Breast epithelium (tissue), 4 donors: ENCODE measurements at regions not wholly inside any gene's neighbourhood (a gene's known extent, or its start where the extent isn't known, plus 50 kb on each side); places are given as distances from the start of the nearest gene placed in this dataset.

Experiments used
- DNase-seq, 2 donors: peaks; one replicate each; pipeline ENCODE4 v3.0.0-alpha.2; 2019; ENCODE audit warnings: low spot score in 2 of 2
- H3K27ac ChIP-seq, 2 donors: fragments of 200-600 bp; sonication (generic) in 1 of 2; one replicate each; pipeline ENCODE4 v1.5.1; 2016 to 2019; ENCODE audit warnings: mild to moderate bottlenecking in 1 of 2
- H3K27me3 ChIP-seq, 2 donors: fragments of 200-600 bp; sonication (generic) in 1 of 2; one replicate each; pipeline versions ENCODE4 v1.5.1 to v1.6.0; 2017 to 2019; ENCODE audit warnings: control low read depth in 1 of 2, mild to moderate bottlenecking in 1 of 2
- H3K36me3 ChIP-seq: fragments of 200-600 bp; one replicate; pipeline ENCODE4 v1.5.1; 2019
- H3K4me1 ChIP-seq, 2 donors: fragments of 200-600 bp; sonication (generic); one replicate each; pipeline ENCODE4 v1.5.1; 2016 to 2019; ENCODE audit warnings: control low read depth in 1 of 2
- H3K4me3 ChIP-seq, 3 donors: fragments of 200-600 bp; sonication (generic); 1 replicate in 2 of 3; 2 replicates in 1 of 3; pipeline ENCODE4 v1.5.1; 2016 to 2019; ENCODE audit warnings: mild to moderate bottlenecking in 3 of 3, moderate library complexity in 2 of 3
- H3K9me3 ChIP-seq, 2 donors: fragments of 200-600 bp; sonication (generic) in 1 of 2; one replicate each; pipeline ENCODE4 v1.5.1; 2016 to 2019; ENCODE audit warnings: control low read depth in 1 of 2
- CTCF ChIP-seq, 3 donors: fragments of 450-650 bp; IDR thresholded peaks; one replicate each; pipeline ENCODE4 v1.5.1; 2016 to 2017; ENCODE audit warnings: antibody characterized with exemption in 3 of 3, mild to moderate bottlenecking in 3 of 3, moderate library complexity in 3 of 3
- POLR2A ChIP-seq: fragments of 450-650 bp; IDR thresholded peaks from one replicate; pipeline ENCODE4 v1.6.1; 2016; ENCODE audit warnings: antibody characterized with exemption, mild to moderate bottlenecking, moderate library complexity
- POLR2AphosphoS5 ChIP-seq, 3 donors: sonication (generic); formaldehyde crosslinking; IDR thresholded peaks; one replicate each; pipeline ENCODE4 v1.6.1; 2017; ENCODE audit warnings: antibody characterized with exemption in 3 of 3
- intact Hi-C: fragments of 100-400 bp; cut with DNase I; formaldehyde crosslinking; loops from one replicate; pipeline ENCODE4 v1.15.1; 2023; ENCODE audit warnings: low total_unique reads

GRCh38 chr5:77877516-77878355 lies 101.6 kb upstream of the TBCA start:
- TF ChIP-seq POLR2AphosphoS5 (IDR thresholded peaks at IDR 0.05) (no peak), POLR2A (no peak)
- no peak overlapping the region for H3K27ac ChIP-seq
- intact Hi-C loops, result no loop called here

DNA sequence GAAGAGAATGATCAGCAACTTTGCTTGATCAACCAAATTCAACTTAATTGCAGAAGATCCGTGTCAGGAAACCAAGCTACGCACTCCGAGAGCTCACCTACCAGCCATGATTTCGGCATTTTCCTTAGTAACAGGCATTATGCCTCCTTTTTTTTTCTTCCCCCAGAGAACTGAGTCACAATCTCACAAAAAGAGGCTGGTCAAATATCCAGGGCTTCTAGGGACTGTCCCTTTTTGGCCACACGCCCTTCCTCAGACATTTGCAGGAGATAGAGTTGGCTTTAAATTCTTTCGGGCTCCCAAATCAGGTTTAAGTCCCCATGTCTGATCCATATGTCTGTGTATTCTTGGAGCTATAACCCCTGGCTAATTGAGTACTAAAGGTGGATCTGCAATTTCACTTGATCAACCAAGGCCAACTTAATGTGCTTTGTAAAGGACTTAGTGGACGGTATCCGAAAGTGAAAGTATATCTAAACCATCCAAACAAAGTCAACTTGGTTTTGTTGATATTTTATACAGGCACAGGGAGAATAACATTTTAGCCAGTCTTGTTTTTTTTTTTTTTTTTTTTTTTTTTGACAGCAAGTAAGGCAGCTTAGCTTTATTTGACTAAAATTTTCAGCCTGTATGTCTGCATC lies 100.8 kb upstream of the TBCA start:
- no peak for DNase-seq
- intact Hi-C loops, result no loop called here

More at GRCh38 chr5:77877516-77878355, 101.6 kb upstream of the TBCA start:
- DNase-seq, result no peak
- Histone ChIP-seq H3K4me3 (no peak overlapping the region), H3K36me3 (no peaks in the 10 kb centered on the region), H3K4me1 (no peaks in the 10 kb centered on the region), H3K27me3 (no peaks in the 10 kb centered on the region), H3K9me3 (no peaks in the 10 kb centered on the region)

GRCh38 chr5:77876316-77876715 lies 100.2 kb upstream of the TBCA start:
- Histone ChIP-seq H3K36me3 (no peaks in the 10 kb centered on the region), H3K9me3 (no peaks in the 10 kb centered on the region), H3K4me3 (no peak overlapping the region), H3K4me1 (no peaks in the 10 kb centered on the region), H3K27ac (no peak overlapping the region), H3K27me3 (no peaks in the 10 kb centered on the region)
- no peak for DNase-seq
- TF ChIP-seq CTCF (IDR thresholded peaks at IDR 0.05) (no peak), POLR2A (no peak), POLR2AphosphoS5 (IDR thresholded peaks at IDR 0.05) (no peak)
- intact Hi-C loops, result no loop called here

More for the DNA sequence above, 100.8 kb upstream of the TBCA start:
- H3K36me3 ChIP-seq, result no peaks in the 10 kb centered on the region
- no peak overlapping the region for H3K27ac ChIP-seq
- no peak overlapping the region for H3K4me3 ChIP-seq
- H3K4me1 ChIP-seq, result no peaks in the 10 kb centered on the region
- no peaks in the 10 kb centered on the region for H3K9me3 ChIP-seq
- no peaks in the 10 kb centered on the region for H3K27me3 ChIP-seq
- TF ChIP-seq POLR2AphosphoS5 (IDR thresholded peaks at IDR 0.05), result no peak
- no peak for TF ChIP-seq POLR2A
- TF ChIP-seq CTCF (IDR thresholded peaks at IDR 0.05), result no peak

DNA sequence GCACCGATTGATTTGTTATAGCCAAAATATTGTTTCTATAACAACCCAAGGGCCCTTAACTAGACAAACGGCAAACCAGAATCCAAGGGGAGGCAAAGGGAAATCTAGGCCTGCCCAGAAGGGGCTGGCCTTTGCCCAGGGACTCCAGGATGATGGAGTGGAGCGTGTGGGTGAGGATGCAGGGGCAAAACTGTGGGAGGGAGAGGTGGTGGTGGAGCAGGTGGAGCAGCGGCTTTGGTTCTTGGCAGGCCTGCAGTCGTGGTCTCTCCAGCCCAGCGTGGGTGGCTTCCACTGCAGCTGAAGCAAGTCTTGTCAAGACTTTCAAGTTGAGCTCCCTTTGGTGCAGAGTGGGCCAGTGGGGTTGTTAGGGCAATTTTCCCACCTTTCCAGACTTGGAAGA lies 98.6 kb upstream of the TBCA start:
- Histone ChIP-seq H3K27me3 (no peaks in the 10 kb centered on the region), H3K27ac (no peak overlapping the region), H3K36me3 (no peaks in the 10 kb centered on the region), H3K4me1 (no peaks in the 10 kb centered on the region), H3K4me3 (no peak overlapping the region), H3K9me3 (no peaks in the 10 kb centered on the region)
- intact Hi-C loops, result no loop called here
- no peak for TF ChIP-seq POLR2AphosphoS5 (IDR thresholded peaks at IDR 0.05)
- no peak for TF ChIP-seq POLR2A
- TF ChIP-seq CTCF (IDR thresholded peaks at IDR 0.05), result no peak
- DNase-seq, result no peak

- Histone ChIP-seq H3K27me3 (no peaks in the 10 kb centered on the region), H3K4me3 (no peak overlapping the region), H3K4me1 (no peaks in the 10 kb centered on the region), H3K9me3 (no peaks in the 10 kb centered on the region), H3K36me3 (no peaks in the 10 kb centered on the region), H3K27ac (no peak overlapping the region)
- TF ChIP-seq POLR2A, result no peak
- no peak for TF ChIP-seq CTCF (IDR thresholded peaks at IDR 0.05)
- no peak for TF ChIP-seq POLR2AphosphoS5 (IDR thresholded peaks at IDR 0.05)
- DNase-seq, result no peak
- intact Hi-C loops, result no loop called here
Observed at GRCh38 chr5:77873239-77873638, 97.1 kb upstream of the TBCA start.
